HG03175 (cell line): ENCODE measurements at regions not wholly inside any gene's neighbourhood (a gene's known extent, or its start where the extent isn't known, plus 50 kb on each side); places are given as distances from the start of the nearest gene placed in this dataset.
"Not testable (repeated sequence)": the region's sequence is repeated elsewhere in the genome, so short reads cannot be mapped to it uniquely, and the experiment has no call there.

ENCODE experiments used
- ATAC-seq: cut with Tn5 transposase; IDR thresholded peaks from one replicate; pipeline ENCODE4 v1.9.1; 2021; ENCODE audit warnings: mild to moderate bottlenecking, moderate library complexity; ENCODE audit not compliant: unreplicated experiment

GRCh38 chr4:79747252-79747651, 325.8 kb downstream of the ANTXR2 start:
- no peak for ATAC-seq

DNA sequence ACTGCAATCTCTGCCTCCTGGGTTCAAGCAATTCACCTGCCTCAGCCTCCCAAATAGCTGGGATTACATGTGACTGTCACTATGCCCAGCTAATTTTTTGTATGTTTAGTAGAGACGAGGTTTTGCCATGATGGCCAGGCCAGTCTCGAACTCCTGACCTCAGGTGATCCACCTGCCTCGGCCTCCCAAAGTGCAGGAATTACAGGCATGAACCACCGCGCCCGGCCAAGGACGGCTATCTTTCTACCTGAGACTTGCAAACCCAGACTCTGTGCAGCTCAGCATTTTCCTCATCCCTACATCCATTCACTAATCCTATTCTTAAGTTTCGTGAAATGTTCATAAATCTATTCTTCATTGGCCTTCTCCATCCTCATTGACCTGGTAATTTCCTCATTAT, 330.0 kb downstream of the ANTXR2 start:
- no peak for ATAC-seq

DNA sequence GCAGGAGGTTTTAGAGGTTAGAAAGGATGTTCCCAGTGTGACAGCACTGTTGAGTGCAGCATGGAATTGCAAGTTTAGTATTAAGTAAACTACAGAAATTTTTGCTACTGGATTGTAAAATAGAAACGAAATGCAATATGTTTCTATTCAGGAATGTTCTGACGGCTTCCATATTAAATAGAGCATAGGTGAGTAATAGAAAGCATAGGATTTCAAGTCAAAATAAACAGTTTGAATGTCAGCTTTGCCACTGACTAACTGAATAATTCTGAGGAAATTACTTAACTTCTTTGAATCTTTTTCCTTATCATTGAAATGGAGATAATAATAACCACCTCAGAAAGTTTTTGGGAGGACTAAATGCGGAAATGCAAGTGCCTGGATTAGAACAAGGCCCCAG, 331.9 kb upstream of the GK2 start:
- no peak for ATAC-seq

DNA sequence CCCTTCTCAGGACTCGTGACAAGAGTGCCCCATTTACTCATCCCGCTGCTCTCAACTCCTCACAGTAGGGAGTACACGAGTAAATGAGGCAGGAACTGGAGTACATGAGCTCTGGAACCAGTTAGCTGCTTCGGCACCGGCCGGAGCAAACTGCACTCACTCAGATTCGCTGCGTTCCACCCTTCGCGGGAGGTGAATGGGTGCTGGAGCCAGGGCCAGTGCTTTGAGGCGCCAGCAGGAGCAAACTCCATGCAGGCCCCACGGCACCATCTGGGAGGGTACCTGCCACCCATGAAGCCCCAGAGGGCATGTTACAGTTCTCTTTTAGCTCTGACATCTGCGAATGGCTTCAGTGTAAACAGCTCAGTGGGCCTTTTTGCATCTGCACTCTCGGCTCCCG, 315.5 kb upstream of the GK2 start:
- no peak for ATAC-seq

DNA sequence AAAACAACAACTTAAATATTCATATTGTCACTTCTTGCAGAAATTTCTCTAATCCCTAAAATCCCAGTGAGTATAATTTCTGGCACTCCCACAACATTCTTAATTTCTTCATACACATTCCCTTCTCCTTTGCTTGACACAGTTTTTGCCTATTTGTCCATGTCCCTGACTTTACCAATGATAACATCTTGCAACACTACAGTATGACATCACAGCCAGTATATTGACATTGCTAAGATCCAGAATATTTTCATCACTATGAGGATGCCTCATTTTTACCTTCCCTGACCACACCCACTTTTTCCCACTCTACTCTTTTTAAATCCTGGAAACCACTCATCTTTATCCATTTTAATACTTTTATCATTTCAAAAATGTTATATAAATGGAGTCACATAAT, 292.3 kb upstream of the GK2 start:
- ATAC-seq: no peak

DNA sequence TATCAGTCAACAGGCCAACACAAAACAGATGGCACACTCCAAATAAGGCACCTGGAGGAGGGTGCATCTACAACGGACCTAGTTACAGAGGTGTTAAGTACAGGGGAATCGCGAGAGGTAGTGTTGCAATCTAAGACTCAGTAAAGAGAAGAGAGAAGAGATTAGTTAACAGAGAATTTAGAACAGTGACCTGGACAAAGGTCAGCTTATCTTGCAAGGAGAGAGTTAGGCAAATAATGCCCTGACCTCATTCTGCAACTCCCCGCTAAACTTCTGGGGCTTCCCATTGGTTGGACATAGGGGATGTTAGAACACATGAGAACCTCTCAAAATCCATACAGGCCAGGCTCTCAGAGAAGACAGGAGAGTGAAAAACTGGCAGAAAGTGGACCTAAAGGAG, 289.4 kb upstream of the GK2 start:
- ATAC-seq: no peak

DNA sequence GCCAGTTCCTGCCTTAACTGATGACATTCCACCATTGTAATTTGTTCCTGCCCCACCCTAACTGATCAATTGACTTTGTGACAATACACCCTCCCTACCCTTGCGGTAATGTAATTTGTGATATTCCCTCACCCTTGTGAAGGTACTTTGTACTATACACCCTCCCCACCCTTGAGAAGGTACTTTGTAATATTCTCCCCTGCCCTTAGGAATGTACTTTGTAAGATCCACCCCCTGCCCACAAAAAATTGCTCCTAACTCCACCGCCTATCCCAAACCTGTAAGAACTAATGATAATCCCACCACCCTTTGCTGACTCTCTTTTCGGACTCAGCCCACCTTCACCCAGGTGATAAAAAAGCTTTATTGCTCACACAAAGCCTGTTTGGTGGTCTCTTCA, 288.5 kb upstream of the GK2 start:
- ATAC-seq: not testable (repeated sequence)

DNA sequence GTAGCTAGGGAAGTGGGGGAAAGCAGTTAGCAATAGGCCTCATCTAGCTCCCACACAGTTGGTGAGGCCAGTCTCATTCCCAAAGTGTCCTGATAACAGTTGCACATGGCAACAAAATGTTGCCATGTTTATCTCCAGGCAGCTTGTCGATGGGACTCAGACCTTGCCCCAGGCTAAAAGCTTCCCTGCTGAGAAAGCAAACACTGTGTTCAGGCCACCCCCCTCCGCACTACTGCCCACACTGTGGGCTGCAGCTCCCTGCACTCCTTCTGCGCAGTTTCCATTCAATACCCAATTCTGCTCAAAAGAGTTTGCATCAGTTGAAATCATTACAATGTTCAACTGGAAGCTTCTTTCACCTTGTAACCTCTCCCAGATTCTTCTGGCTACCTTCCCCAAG, 287.8 kb upstream of the GK2 start:
- ATAC-seq: no peak

GRCh38 chr4:79689740-79690139, 281.7 kb upstream of the GK2 start:
- no peak for ATAC-seq

- no peak for ATAC-seq
These were observed 280.7 kb upstream of the GK2 start for GRCh38 chr4:79688691-79689090.

DNA sequence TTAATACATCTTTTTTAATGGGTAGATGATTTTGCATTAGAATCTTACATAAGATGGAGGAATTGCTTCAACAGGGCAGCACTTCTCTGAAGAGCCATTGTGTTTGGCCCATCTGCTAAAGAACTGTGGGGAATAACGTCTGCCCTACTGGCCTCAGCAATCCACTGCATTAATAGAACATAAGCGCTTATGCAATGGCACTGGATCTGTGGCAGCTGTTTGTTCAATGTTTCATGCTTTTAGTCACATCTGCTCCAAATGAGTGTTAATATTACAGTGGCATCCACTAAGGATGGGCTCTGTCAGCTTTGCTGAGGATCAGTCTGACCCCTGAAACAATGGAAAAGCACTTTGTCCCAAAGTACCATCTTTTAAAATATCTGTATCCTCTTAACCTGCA, 279.0 kb upstream of the GK2 start:
- no peak for ATAC-seq

GRCh38 chr4:79685542-79685941, 277.5 kb upstream of the GK2 start:
- ATAC-seq: no peak

- ATAC-seq: no peak
These were observed 276.5 kb upstream of the GK2 start for GRCh38 chr4:79684516-79684915.

DNA sequence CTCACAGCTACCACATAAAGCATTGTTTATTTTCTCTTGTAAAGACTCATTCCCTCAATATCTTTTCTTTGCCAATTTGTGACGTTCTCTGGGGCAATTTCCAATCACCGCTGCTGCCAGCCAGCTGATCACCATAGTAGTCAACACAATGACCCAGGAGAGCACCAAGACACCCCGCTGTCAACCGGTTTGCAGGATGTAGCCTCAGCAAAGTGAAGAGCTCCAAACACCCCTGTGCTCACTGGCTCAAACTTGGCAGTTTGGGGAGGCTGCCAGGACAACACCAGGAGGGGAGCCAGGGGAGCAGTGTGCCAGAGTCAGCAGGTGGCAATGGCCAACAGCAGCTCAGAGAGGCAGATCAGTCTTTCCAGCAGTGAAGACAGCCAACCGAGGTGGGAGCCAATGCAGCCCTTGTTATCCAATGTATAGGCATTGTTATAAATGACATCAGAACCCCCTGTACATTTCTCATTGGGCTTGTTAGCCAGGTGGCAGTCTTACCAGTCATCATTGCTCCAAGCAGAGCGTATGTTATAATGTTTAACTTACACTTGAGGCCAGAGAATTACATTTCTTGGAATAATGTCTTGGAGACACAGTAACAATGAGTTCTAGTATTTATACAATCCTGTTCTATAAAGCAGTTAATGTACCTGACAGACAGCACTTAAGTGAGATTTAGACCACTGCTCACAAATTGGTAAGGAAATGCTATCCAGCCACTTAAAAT, 274.9 kb upstream of the GK2 start:
- ATAC-seq: no peak

GRCh38 chr4:79682161-79682560, 274.1 kb upstream of the GK2 start:
- ATAC-seq: no peak

- no peak for ATAC-seq
These were observed 271.8 kb upstream of the GK2 start for GRCh38 chr4:79679859-79680258.

GRCh38 chr4:79678472-79679202, 270.6 kb upstream of the GK2 start:
- ATAC-seq: no peak

- no peak for ATAC-seq
These were observed 268.7 kb upstream of the GK2 start for GRCh38 chr4:79676705-79677104.

- not testable (repeated sequence) for ATAC-seq
These were observed 266.9 kb upstream of the GK2 start for GRCh38 chr4:79674906-79675305.

GRCh38 chr4:79673898-79674297, 265.9 kb upstream of the GK2 start:
- ATAC-seq: no peak

DNA sequence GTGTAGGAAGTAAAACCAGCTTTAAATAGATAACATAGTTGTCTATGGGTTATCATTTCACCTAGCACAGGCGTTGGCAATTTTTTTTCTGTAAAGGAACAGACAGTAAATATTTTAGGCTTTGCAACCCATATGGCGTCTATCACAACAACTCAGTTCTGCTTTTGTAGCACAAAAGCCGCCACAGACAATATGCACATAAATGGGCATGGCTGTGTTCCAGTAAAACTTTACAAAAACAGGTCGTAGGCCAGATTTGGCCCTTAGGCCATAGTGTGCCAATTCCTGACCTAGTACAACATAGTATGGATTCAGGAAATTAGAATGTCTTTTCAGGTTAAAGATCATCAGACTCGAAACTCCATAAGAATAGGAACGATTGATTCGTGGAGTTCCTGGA, 265.3 kb upstream of the GK2 start:
- no peak for ATAC-seq

DNA sequence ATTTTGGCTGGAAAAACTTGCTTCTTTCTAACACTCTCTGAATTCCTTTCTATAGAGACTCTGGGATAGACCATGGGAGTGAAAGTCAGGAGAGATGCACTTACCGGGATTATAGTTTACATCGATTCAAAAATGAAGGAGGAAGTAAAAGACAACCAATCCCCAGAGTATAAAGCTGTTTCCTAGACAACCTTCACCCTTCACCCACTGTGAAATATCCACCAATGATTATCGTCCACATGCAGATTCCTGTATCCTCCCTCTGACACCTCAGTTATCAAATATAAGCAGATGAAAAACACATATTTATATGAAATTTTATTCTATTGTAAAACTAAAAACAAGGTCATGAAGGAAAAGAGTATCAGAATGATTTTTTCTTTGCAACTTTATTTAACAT, 258.8 kb upstream of the GK2 start:
- no peak for ATAC-seq

GRCh38 chr4:79666112-79666511, 258.1 kb upstream of the GK2 start:
- ATAC-seq: no peak
